ENCODE measurements at regions not wholly inside any gene's neighbourhood (a gene's known extent, or its start where the extent isn't known, plus 50 kb on each side); places are given as distances from the start of the nearest gene placed in this dataset.

- H3K4me3 ChIP-seq = no peak overlapping the region
- no peaks in the 10 kb centered on the region for H4K20me1 ChIP-seq (ENCODE audit: insufficient read depth, poor library complexity, severe bottlenecking)
- H3K36me3 ChIP-seq (replicated peaks; ENCODE audit: insufficient read depth, low read depth) = no peaks in the 10 kb centered on the region
- H3K27ac ChIP-seq = no peak overlapping the region
- H3K79me2 ChIP-seq = no peaks in the 10 kb centered on the region
- 61% methylated on average over 2 of the region's 2 CpGs for WGBS (ENCODE audit: low lambda C conversion rate, missing lambda C conversion rate)
- H3K4me2 ChIP-seq = no peak overlapping the region
- no peak overlapping the region for H2AFZ ChIP-seq
- H3K4me1 ChIP-seq (ENCODE audit: insufficient read depth) = no peaks in the 10 kb centered on the region
- H3K27me3 ChIP-seq = no peaks in the 10 kb centered on the region
- no peaks in the 10 kb centered on the region for H3K9me3 ChIP-seq (ENCODE audit: low read depth)
- no peaks in the 10 kb centered on the region for H3K9me2 ChIP-seq (replicated peaks; ENCODE audit: insufficient read depth)
- no peak for DNase-seq (ENCODE audit: low spot score)
- TF ChIP-seq CTCF (IDR thresholded peaks at IDR 0.05; ENCODE audit: poor library complexity) = no peak
- TF ChIP-seq EZH2phosphoT487 (IDR thresholded peaks at IDR 0.05; ENCODE audit: low read depth, severe bottlenecking, unreplicated experiment) = no peak
- no peak for TF ChIP-seq EZH2 (IDR thresholded peaks at IDR 0.05; ENCODE audit: borderline replicate concordance)
Measured at GRCh38 chr3:103672346-103672745, 1237.5 kb downstream of the ZPLD1 start.

DNA sequence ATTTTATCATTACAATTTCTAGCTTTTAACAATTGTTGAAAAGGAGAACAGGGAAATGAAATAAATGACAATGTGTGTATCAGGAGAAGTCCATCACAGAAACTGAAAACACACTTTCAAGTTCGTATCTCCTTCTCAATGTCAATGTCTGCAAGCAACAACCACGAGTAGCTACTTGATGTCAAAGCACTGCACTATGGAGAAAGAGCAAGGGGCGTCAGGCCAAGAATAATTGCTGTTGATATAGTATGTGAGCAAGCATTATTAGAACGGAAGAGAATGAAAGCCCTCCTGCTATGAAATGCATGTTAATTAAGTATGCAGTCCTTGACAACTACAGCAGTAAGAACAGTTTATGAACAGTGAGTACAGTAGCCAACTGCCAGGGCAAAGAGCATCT is 1250.1 kb downstream of the ZPLD1 start:
- Histone ChIP-seq H3K79me2 (no peaks in the 10 kb centered on the region), H4K20me1 (ENCODE audit: insufficient read depth, poor library complexity, severe bottlenecking) (no peaks in the 10 kb centered on the region), H3K36me3 (replicated peaks; ENCODE audit: insufficient read depth, low read depth) (no peaks in the 10 kb centered on the region), H2AFZ (no peak overlapping the region), H3K27me3 (no peaks in the 10 kb centered on the region), H3K9me2 (replicated peaks; ENCODE audit: insufficient read depth) (no peaks in the 10 kb centered on the region), H3K4me1 (ENCODE audit: insufficient read depth) (no peaks in the 10 kb centered on the region), H3K9me3 (ENCODE audit: low read depth) (no peaks in the 10 kb centered on the region), H3K4me3 (no peak overlapping the region), H3K27ac (no peak overlapping the region), H3K4me2 (no peak overlapping the region)
- 72% methylated on average over 4 of the region's 4 CpGs for WGBS (ENCODE audit: low lambda C conversion rate, missing lambda C conversion rate)
- no peak for DNase-seq (ENCODE audit: low spot score)
- no peak for TF ChIP-seq CTCF (IDR thresholded peaks at IDR 0.05; ENCODE audit: poor library complexity)
- TF ChIP-seq EZH2phosphoT487 (IDR thresholded peaks at IDR 0.05; ENCODE audit: low read depth, severe bottlenecking, unreplicated experiment) = no peak
- TF ChIP-seq EZH2 (IDR thresholded peaks at IDR 0.05; ENCODE audit: borderline replicate concordance) = no peak

DNA sequence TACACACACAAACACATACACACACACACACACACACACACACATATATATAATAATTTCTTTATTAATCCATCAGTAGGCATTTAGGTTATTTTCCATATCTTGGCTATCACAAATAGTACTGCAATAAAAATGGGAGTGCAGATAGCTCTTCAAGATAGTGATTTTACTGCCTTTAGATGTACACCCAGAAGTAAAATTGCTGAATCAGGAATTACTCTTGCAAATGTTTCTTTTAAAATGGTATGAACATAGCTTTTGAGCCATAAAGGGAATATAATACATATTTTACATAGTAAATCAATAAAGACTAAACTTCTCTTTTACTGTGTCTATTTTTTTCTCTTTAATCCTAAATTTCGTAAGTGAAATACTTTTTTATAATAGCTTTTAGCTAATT is 1251.1 kb downstream of the ZPLD1 start:
- 77% methylated on average over 1 of the region's 1 CpG for WGBS (ENCODE audit: low lambda C conversion rate, missing lambda C conversion rate)

More for the DNA sequence above, 1251.1 kb downstream of the ZPLD1 start:
- DNase-seq (ENCODE audit: low spot score) = no peak
- Histone ChIP-seq H3K4me3 (no peak overlapping the region), H3K9me2 (replicated peaks; ENCODE audit: insufficient read depth) (no peaks in the 10 kb centered on the region), H3K27me3 (no peaks in the 10 kb centered on the region), H3K79me2 (no peaks in the 10 kb centered on the region), H4K20me1 (ENCODE audit: insufficient read depth, poor library complexity, severe bottlenecking) (no peaks in the 10 kb centered on the region), H3K9me3 (ENCODE audit: low read depth) (no peaks in the 10 kb centered on the region), H3K36me3 (replicated peaks; ENCODE audit: insufficient read depth, low read depth) (no peaks in the 10 kb centered on the region), H3K4me2 (no peak overlapping the region), H3K4me1 (ENCODE audit: insufficient read depth) (no peaks in the 10 kb centered on the region), H2AFZ (no peak overlapping the region), H3K27ac (no peak overlapping the region)
- no peak for TF ChIP-seq EZH2 (IDR thresholded peaks at IDR 0.05; ENCODE audit: borderline replicate concordance)
- TF ChIP-seq EZH2phosphoT487 (IDR thresholded peaks at IDR 0.05; ENCODE audit: low read depth, severe bottlenecking, unreplicated experiment) = no peak
- no peak for TF ChIP-seq CTCF (IDR thresholded peaks at IDR 0.05; ENCODE audit: poor library complexity)
